ENCODE measurements at regions not wholly inside any gene's neighbourhood (a gene's known extent, or its start where the extent isn't known, plus 50 kb on each side); places are given as distances from the start of the nearest gene placed in this dataset.

- whole genome bisulfite sequencing (ENCODE audit: insufficient coverage): no CpG with 5 or more reads among the region's 1 CpG
- no peaks in the 10 kb centered on the region for H3K79me2 ChIP-seq (ENCODE audit: control insufficient read depth, insufficient read depth, low read length)
- no peak overlapping the region for H3K27ac Mint-ChIP-seq
These were observed 520.5 kb upstream of the ZEB2 start for GRCh38 chr2:145040433-145040832.

GRCh38 chr2:145038041-145038525 is 518.2 kb upstream of the ZEB2 start:
- POLR2A ChIA-PET: no interaction called here
- H3K27me3 ChIP-seq (replicated peaks in 1 of 4; ENCODE audit: control extremely low read depth in 1 of 4, control insufficient read depth in 3 of 4, insufficient read depth in 4 of 4, low read length in 3 of 4): no peaks in the 10 kb centered on the region
- no peak overlapping the region for H3K4me2 ChIP-seq (replicated peaks; ENCODE audit: low read depth, low read length, poor library complexity, severe bottlenecking)
- H3K27ac ChIP-seq (ENCODE audit: low read length in 2 of 2): no peak overlapping the region
- 95% methylated on average over 5 of the region's 6 CpGs for WGBS (ENCODE audit: insufficient coverage)
- no peak overlapping the region for H3K4me3 ChIP-seq (ENCODE audit: control extremely low read depth in 1 of 5, extremely low read depth in 1 of 5, insufficient read depth in 1 of 5, low read depth in 2 of 5, low read length in 4 of 5)
- H3K4me1 ChIP-seq (ENCODE audit: control insufficient read depth in 2 of 2, insufficient read depth in 2 of 2, low read length in 2 of 2): no peaks in the 10 kb centered on the region
- Mint-ChIP-seq H3K27ac (no peak overlapping the region), H3K27me3 (no peaks in the 10 kb centered on the region), H3K4me3 (no peak overlapping the region), H3K9me3 (ENCODE audit: insufficient read depth) (no peaks in the 10 kb centered on the region), H3K4me1 (no peaks in the 10 kb centered on the region)
- H3K79me2 ChIP-seq (ENCODE audit: control insufficient read depth, insufficient read depth, low read length): no peaks in the 10 kb centered on the region
- no peak for ATAC-seq (ENCODE audit: low read depth)
- H3K9me3 ChIP-seq (ENCODE audit: control extremely low read depth in 1 of 3, control insufficient read depth in 2 of 3, insufficient read depth in 1 of 3, low read length in 2 of 3): no peaks in the 10 kb centered on the region
- H3K9ac ChIP-seq (ENCODE audit: low read length): no peak overlapping the region
- intact Hi-C loops (cut with micrococcal nuclease): no loop called here
- CTCF ChIA-PET: no interaction called here
- H3K36me3 ChIP-seq (replicated peaks in 1 of 2; ENCODE audit: control extremely low read depth in 1 of 2, control insufficient read depth in 1 of 2, extremely low read depth in 1 of 2, insufficient read depth in 2 of 2, low read length in 1 of 2): no peaks in the 10 kb centered on the region
- TF ChIP-seq EZH2 (IDR thresholded peaks at IDR 0.05; ENCODE audit: borderline replicate concordance, insufficient read depth, low read depth, low read length, poor library complexity, severe bottlenecking) (no peak), CTCF (IDR thresholded peaks at IDR 0.05) (no peak)
- no peak for DNase-seq
- no peak overlapping the region for H2AFZ ChIP-seq (ENCODE audit: insufficient read depth, low read depth, low read length, poor library complexity, severe bottlenecking)
- H4K20me1 ChIP-seq (ENCODE audit: control insufficient read depth, insufficient read depth, low read length, poor library complexity, severe bottlenecking): no peaks in the 10 kb centered on the region

More at GRCh38 chr2:145040433-145040832, 520.5 kb upstream of the ZEB2 start:
- Histone ChIP-seq H3K4me3 (ENCODE audit: control extremely low read depth in 1 of 5, extremely low read depth in 1 of 5, insufficient read depth in 1 of 5, low read depth in 2 of 5, low read length in 4 of 5) (no peak overlapping the region), H3K27ac (ENCODE audit: low read length in 2 of 2) (no peak overlapping the region), H3K27me3 (replicated peaks in 1 of 4; ENCODE audit: control extremely low read depth in 1 of 4, control insufficient read depth in 3 of 4, insufficient read depth in 4 of 4, low read length in 3 of 4) (no peaks in the 10 kb centered on the region), H3K4me2 (replicated peaks; ENCODE audit: low read depth, low read length, poor library complexity, severe bottlenecking) (no peak overlapping the region), H3K9ac (ENCODE audit: low read length) (no peak overlapping the region), H3K9me3 (ENCODE audit: control extremely low read depth in 1 of 3, control insufficient read depth in 2 of 3, insufficient read depth in 1 of 3, low read length in 2 of 3) (no peaks in the 10 kb centered on the region), H3K36me3 (replicated peaks in 1 of 2; ENCODE audit: control extremely low read depth in 1 of 2, control insufficient read depth in 1 of 2, extremely low read depth in 1 of 2, insufficient read depth in 2 of 2, low read length in 1 of 2) (no peaks in the 10 kb centered on the region), H3K4me1 (ENCODE audit: control insufficient read depth in 2 of 2, insufficient read depth in 2 of 2, low read length in 2 of 2) (no peaks in the 10 kb centered on the region), H4K20me1 (ENCODE audit: control insufficient read depth, insufficient read depth, low read length, poor library complexity, severe bottlenecking) (no peaks in the 10 kb centered on the region), H2AFZ (ENCODE audit: insufficient read depth, low read depth, low read length, poor library complexity, severe bottlenecking) (no peak overlapping the region)
- H3K27me3 Mint-ChIP-seq: no peaks in the 10 kb centered on the region
- DNase-seq: no peak
- H3K4me3 Mint-ChIP-seq: no peak overlapping the region
- H3K9me3 Mint-ChIP-seq (ENCODE audit: insufficient read depth): no peaks in the 10 kb centered on the region
- POLR2A ChIA-PET: no interaction called here
- no peaks in the 10 kb centered on the region for H3K4me1 Mint-ChIP-seq
- TF ChIP-seq CTCF (IDR thresholded peaks at IDR 0.05) (no peak), EZH2 (IDR thresholded peaks at IDR 0.05; ENCODE audit: borderline replicate concordance, insufficient read depth, low read depth, low read length, poor library complexity, severe bottlenecking) (no peak)
- CTCF ChIA-PET: no interaction called here
- ATAC-seq (ENCODE audit: low read depth): no peak
- intact Hi-C loops (cut with micrococcal nuclease): no loop called here
